Transverse colon (tissue), 3 donors: ENCODE measurements at regions not wholly inside any gene's neighbourhood (a gene's known extent, or its start where the extent isn't known, plus 50 kb on each side); places are given as distances from the start of the nearest gene placed in this dataset.

Experiments
- EP300 ChIP-seq: sonication (generic); formaldehyde crosslinking; IDR thresholded peaks from one replicate; pipeline ENCODE4 v1.6.1; 2017; ENCODE audit warnings: antibody characterized with exemption, low read depth
- TF ChIP-seq, protein P1 (sequence below), 5 experiments: fragments of 200-600 bp in 3 of 5; fragments of 450-650 bp in 2 of 5; sonication (generic) in 3 of 5; IDR thresholded peaks; 1 replicate in 2 of 5; 2 replicates in 3 of 5; pipeline ENCODE4 v1.5.1; 2016 to 2017; ENCODE audit warnings: antibody characterized with exemption in 5 of 5, inconsistent platforms in 3 of 5, mild to moderate bottlenecking in 2 of 5, moderate library complexity in 1 of 5

DNA sequence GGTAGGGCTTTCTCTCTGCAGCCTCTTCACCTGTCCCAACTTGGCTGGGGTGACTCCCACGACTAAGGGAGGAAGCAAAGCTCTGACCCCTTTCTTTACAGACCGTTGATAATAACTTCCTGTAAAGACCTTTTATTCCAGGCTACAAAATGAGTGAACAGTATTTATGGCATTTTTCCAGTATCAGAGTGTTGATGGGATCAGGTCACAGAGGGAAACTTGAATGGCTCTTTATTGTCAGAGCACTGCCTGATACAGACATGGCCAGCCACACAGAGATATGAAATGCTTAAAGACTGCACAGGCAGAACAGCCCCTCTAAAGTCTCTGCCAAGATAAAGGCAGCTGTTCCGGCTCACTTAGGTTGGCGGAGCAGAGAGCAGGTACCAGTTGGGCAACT is 1033.9 kb upstream of the NR2F2 start:
- no peak for TF ChIP-seq EP300
- TF ChIP-seq, protein P1, sequence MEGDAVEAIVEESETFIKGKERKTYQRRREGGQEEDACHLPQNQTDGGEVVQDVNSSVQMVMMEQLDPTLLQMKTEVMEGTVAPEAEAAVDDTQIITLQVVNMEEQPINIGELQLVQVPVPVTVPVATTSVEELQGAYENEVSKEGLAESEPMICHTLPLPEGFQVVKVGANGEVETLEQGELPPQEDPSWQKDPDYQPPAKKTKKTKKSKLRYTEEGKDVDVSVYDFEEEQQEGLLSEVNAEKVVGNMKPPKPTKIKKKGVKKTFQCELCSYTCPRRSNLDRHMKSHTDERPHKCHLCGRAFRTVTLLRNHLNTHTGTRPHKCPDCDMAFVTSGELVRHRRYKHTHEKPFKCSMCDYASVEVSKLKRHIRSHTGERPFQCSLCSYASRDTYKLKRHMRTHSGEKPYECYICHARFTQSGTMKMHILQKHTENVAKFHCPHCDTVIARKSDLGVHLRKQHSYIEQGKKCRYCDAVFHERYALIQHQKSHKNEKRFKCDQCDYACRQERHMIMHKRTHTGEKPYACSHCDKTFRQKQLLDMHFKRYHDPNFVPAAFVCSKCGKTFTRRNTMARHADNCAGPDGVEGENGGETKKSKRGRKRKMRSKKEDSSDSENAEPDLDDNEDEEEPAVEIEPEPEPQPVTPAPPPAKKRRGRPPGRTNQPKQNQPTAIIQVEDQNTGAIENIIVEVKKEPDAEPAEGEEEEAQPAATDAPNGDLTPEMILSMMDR (IDR thresholded peaks at IDR 0.05): no peak
